HG03457 (cell line): ENCODE measurements at regions not wholly inside any gene's neighbourhood (a gene's known extent, or its start where the extent isn't known, plus 50 kb on each side); places are given as distances from the start of the nearest gene placed in this dataset.

ENCODE experiments used
- ATAC-seq: cut with Tn5 transposase; IDR thresholded peaks from one replicate; pipeline ENCODE4 v1.9.1; 2021; ENCODE audit warnings: moderate number of reproducible peaks; ENCODE audit not compliant: unreplicated experiment

DNA sequence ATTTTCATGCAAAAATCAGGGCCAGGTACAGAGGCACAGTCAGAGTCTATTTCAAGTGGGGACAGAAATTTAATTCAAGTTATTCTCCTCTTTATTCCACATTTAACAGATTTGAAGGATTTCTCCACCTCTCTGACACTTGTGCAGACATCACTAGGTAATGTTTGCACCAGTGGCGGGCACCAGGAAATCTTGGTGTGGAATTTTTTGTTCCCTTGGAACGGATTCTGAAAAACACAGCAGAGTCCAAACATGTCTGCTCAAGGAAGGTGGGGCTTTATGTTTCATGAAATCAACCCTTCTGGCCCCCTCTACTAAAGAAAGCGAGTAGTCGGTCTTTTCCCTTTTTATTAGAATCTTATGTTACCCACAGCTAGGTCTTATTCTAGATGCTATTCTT, 271.2 kb upstream of the MDFIC2 start:
- ATAC-seq: no peak

DNA sequence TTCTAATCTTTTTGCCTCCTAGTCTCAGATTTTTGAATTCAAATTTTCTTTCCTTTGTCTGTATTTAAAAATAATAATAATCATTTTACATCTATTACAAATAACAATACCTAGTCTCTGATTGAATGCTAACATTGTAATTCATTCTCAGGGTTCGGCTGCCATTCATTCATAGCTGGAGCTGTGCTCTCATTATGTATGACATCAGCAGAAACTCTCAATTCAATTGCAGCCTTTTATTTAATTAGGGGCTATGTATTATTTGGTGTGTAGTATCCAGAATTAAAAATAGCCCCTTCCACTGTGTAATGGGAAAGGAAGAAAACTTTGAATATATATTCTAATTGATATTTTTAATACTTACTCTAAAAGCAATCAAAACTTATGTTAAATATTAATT, 270.4 kb upstream of the MDFIC2 start:
- no peak for ATAC-seq

DNA sequence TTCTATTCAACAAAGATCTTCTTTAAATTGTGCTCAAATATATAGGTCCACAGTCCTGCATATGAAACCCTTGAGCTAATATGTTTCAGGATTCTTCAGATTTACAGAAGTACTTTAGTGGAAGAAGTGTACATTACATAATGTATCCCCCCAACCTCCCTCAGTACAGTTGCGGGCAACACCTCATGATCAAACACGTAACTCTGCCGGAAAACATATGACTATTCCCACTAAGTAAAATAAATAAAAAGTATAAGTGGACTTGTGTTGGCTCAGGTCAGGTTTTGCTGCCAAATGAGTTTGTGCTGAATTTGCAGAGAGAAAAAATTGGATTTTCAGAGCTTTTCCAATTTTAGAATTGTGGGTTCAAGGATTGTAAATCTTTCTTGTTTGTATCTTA, 267.6 kb upstream of the MDFIC2 start:
- no peak for ATAC-seq

DNA sequence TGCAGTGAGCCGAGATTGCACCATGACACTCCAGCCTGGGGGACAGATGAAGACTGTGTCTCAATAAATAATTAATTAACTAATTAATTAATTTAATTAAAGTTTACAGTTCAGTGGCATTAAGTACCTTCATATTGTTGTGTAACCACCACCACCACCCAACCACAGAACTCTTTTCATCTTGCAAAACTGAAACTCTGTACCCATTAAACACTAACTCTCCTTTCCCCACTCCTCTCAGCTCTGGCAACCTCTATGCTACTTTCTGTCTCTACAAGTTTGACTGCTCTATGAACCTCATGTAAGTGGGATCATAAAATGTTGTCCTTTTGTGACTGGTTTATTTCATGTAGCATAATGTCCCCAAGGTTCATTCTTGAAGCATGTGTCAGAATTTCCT, 259.3 kb upstream of the MDFIC2 start:
- ATAC-seq: no peak

- no peak for ATAC-seq
Observed at GRCh38 chr3:70570584-70570983, 258.1 kb upstream of the MDFIC2 start.

DNA sequence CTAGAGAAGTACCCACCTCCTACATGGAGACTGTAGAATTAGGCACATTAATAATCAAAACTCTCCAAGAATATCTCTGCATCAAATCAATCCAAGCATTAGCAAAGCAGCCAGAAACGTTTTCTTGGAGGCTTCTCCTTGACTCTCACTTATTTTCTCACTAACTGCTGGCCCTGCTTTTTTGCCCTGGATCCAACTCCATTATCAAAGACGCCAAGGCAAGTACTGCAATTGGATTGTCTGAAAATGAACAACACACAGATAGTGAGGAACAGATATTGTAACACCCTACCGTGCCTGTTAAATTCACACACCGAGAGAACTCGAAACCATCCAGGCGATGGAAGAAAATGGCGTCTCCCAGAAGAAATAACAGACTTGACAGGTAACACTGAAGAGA, 256.2 kb upstream of the MDFIC2 start:
- no peak for ATAC-seq

DNA sequence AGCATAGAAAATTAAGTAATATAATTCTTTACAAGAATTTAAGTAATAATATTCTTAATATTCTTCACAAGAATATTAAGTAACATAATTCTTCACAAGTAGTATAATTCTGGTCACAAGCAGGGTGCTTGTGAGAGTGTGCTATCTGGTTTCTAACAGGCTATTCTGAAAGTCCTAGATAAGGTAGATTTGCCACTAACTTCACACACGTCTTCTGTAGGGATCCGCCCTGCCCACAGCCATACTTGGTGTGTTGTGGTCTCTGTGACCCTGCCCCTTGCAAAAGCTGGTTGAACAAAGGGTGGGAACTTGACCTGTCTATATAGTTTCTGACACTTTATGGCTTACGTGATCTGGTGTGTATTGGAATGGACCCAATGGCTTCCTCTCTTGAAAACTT, 253.4 kb upstream of the MDFIC2 start:
- ATAC-seq: no peak

- ATAC-seq: no peak
Observed at GRCh38 chr3:70564552-70564951, 252.1 kb upstream of the MDFIC2 start.

GRCh38 chr3:70561796-70562195, 249.4 kb upstream of the MDFIC2 start:
- no peak for ATAC-seq

DNA sequence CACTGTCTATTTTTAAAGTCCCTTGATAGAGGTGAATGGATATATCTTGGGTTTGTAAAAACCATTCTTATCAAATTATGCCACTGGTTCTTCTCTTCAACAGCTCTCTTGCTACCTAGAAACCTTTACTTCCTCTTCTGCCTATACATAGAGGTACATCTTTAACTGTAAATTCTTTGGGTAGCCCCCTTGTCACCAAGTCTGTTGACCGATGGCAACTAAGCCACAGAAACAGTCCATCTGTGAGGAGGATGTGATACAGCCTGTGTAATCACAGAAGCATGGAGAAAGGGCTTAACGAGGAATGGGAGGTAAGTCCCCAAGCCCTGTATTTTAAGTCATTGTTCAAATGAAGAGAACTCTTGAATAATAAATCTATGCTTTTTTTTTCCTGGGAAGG, 246.5 kb upstream of the MDFIC2 start:
- ATAC-seq: no peak

DNA sequence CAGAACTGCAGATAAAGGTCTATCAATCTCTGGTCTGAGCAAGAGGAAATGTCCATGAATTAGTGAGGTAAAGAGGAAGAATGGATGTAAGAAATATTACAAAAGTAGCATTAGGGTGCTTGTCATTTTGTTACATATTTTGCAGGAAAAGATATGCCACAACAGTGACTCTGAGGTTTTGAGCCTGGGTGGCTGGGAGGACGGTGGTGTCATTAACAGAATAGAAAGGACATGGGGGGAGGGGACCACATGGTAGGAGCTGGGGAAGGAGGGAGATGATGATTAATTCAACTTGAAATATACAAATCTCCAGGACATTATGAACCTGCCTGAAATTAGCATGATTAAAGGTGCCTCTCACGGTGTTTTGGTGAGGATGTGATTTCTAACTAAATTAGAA, 245.5 kb upstream of the MDFIC2 start:
- ATAC-seq: no peak

DNA sequence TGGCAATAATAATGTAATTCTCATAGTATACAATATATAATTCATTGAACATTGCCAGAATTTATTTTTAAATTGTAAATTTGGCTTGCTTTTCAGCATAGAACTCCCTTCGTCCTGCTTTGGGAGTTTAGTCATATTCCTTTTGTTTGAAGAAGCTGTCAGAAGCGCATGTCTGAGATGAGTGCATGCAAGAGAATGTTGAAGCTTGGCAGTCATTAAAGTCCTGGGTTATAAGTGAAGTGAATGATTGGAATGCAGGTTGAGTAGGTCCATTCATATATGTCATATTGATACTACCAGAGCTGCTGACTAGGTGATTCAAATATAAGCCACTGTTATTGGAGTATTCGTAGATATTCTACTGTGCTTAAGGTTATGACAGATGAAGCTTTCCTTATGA, 243.6 kb upstream of the MDFIC2 start:
- no peak for ATAC-seq

DNA sequence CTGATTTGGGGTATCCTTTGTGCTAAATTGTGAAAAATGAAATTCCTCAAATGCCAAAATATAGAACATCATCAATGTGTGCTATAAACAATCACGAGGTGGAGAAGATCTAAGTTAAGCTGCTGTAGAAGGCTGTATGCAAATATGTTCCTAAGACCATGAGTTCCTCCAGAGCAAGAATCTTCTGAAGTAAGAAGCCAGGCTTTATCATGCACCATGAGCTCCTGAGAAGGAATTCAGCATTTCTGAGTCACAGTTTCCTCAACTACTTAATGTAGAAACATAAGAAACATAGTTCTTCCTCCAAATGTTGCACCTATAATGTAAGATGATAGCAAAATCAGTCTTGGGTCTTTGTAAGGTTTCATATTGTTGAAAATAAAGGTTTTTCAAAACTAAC, 241.7 kb upstream of the MDFIC2 start:
- ATAC-seq: no peak

DNA sequence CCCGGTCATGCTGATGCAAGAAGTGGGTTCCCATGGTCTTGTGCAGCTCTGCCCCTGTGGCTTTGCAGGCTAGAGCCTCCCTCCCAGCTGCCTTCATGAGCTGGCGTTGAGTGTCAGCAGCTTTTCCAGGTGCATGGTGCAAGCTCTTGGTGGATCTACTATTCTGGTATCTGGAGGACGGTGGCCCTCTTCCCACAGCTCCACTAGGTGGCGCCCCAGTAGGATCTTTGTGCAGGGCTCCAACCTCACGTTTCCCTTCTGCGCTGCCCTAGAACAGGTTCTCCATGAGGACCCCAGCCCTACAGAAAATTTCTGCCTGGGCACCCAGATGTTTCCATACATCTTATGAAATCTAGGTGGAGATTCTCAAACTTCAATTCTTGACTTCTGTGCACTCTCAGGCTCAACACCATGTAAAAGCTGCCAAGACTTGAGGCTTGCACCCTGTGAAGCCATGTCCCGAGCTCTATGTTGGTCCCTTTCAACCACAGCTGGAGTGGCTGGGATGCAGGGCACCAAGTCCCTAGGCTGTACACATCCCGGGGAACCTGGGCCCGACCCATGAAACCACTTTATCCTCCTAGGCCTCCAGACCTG, 238.4 kb upstream of the MDFIC2 start:
- no peak for ATAC-seq

- no peak for ATAC-seq
Observed at GRCh38 chr3:70546679-70547078, 234.2 kb upstream of the MDFIC2 start.

- no peak for ATAC-seq
Observed at GRCh38 chr3:70543493-70543892, 231.1 kb upstream of the MDFIC2 start.

GRCh38 chr3:70539908-70540307, 227.5 kb upstream of the MDFIC2 start:
- ATAC-seq: no peak

- ATAC-seq: no peak
Observed at GRCh38 chr3:70532806-70533205, 220.4 kb upstream of the MDFIC2 start.

- ATAC-seq: no peak
Observed at GRCh38 chr3:70531838-70532489, 219.5 kb upstream of the MDFIC2 start.

- no peak for ATAC-seq
Observed at GRCh38 chr3:70531063-70531657, 218.7 kb upstream of the MDFIC2 start.

GRCh38 chr3:70530626-70531025, 218.2 kb upstream of the MDFIC2 start:
- ATAC-seq: no peak

DNA sequence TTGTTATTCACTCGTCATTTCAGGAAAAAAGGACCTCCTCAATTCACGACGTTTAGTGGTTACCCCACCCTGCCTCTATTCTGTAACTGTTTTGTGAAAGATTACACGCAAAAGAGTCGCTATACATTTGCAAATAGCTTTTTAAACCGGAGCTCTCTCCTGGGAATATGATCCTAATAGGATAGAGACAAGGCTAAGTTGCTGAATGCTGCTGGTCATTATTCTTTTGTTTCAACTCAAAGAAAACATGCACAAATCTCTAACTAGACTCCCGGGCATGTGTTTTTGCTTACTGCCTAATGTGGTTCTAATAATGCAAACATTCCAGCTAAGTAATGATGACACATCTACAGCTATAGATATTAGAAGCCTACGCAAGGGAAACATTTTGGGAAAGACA, 214.6 kb upstream of the MDFIC2 start:
- no peak for ATAC-seq
